CD14-positive monocyte (primary cell): ENCODE measurements at regions not wholly inside any gene's neighbourhood (a gene's known extent, or its start where the extent isn't known, plus 50 kb on each side); places are given as distances from the start of the nearest gene placed in this dataset.

Experiments
- DNase-seq, 3 donors: peaks; one replicate each; pipeline ENCODE4 v3.0.0-alpha.2; 2011 to 2022
- H2AFZ ChIP-seq: 2 replicates; pipeline ENCODE4 v1.6.0; 2012; ENCODE audit warnings: mild to moderate bottlenecking, low read depth, low read length, inconsistent platforms; ENCODE audit not compliant: insufficient read depth, poor library complexity, severe bottlenecking
- H3K27ac ChIP-seq, 2 donors: 1 replicate in 1 of 2; 2 replicates in 1 of 2; pipeline ENCODE4 v1.5.1; 2012 to 2013; ENCODE audit warnings: low read length in 2 of 2, control low read depth in 1 of 2, inconsistent platforms in 1 of 2, low read depth in 1 of 2, mild to moderate bottlenecking in 1 of 2
- H3K27me3 ChIP-seq, 2 donors: one replicate each; pipeline versions ENCODE4 v1.6.0 to v1.6.1; 2011 to 2013; ENCODE audit warnings: low read length in 2 of 2; ENCODE audit not compliant: control insufficient read depth in 2 of 2, insufficient read depth in 2 of 2
- H3K36me3 ChIP-seq, 2 donors: replicated peaks in 1 of 2; 1 replicate in 1 of 2; 2 replicates in 1 of 2; pipeline versions ENCODE4 v1.5.1 to v1.6.1; 2012 to 2013; ENCODE audit warnings: low read length in 2 of 2, control low read depth in 1 of 2, inconsistent platforms in 1 of 2, mild to moderate bottlenecking in 1 of 2; ENCODE audit not compliant: insufficient read depth in 2 of 2, control insufficient read depth in 1 of 2
- H3K4me1 ChIP-seq, 2 donors: 1 replicate in 1 of 2; 2 replicates in 1 of 2; pipeline versions ENCODE4 v1.5.1 to v1.6.1; 2012 to 2013; ENCODE audit warnings: low read length in 2 of 2, control low read depth in 1 of 2, inconsistent platforms in 1 of 2, mild to moderate bottlenecking in 1 of 2, moderate library complexity in 1 of 2; ENCODE audit not compliant: insufficient read depth in 2 of 2, control insufficient read depth in 1 of 2
- H3K4me2 ChIP-seq: replicated peaks from 2 replicates; pipeline ENCODE3; 2012; ENCODE audit warnings: low read length, moderate library complexity, mild to moderate bottlenecking; ENCODE audit not compliant: poor library complexity, severe bottlenecking; ENCODE audit errors: extremely low read depth
- H3K4me3 ChIP-seq, 3 experiments: fragments of 200-600 bp in 1 of 3; sonication (generic) in 1 of 3; replicated peaks in 1 of 3; 1 replicate in 2 of 3; 2 replicates in 1 of 3; pipeline ENCODE4 v1.5.1; 2011 to 2013; ENCODE audit warnings: low read length in 3 of 3, mild to moderate bottlenecking in 3 of 3, control low read depth in 2 of 3, low read depth in 2 of 3, inconsistent platforms in 1 of 3, moderate library complexity in 1 of 3
- H3K79me2 ChIP-seq: 2 replicates; pipeline ENCODE4 v1.6.0; 2012; ENCODE audit warnings: mild to moderate bottlenecking, control low read depth, inconsistent platforms, low read length, moderate library complexity; ENCODE audit not compliant: insufficient read depth
- H3K9ac ChIP-seq: 2 replicates; pipeline ENCODE4 v1.6.0; 2017; ENCODE audit warnings: low read length, mild to moderate bottlenecking; ENCODE audit not compliant: insufficient read depth, poor library complexity, severe bottlenecking
- H3K9me3 ChIP-seq, 2 donors: replicated peaks in 1 of 2; 1 replicate in 1 of 2; 2 replicates in 1 of 2; pipeline versions ENCODE4 v1.5.1 to v1.6.1; 2012 to 2013; ENCODE audit warnings: low read length in 2 of 2, control low read depth in 1 of 2; ENCODE audit not compliant: control insufficient read depth in 1 of 2, insufficient read depth in 1 of 2
- H4K20me1 ChIP-seq: 2 replicates; pipeline ENCODE4 v1.6.0; 2012; ENCODE audit warnings: mild to moderate bottlenecking, low read length, control low read depth, moderate library complexity; ENCODE audit not compliant: insufficient read depth
- H3K27ac Mint-ChIP-seq, 7 donors: one replicate each; pipeline ENCODE4 v1.8.0; 2020; ENCODE audit warnings: mild to moderate bottlenecking in 7 of 7, mixed read lengths in 7 of 7, moderate library complexity in 6 of 7, inconsistent platforms in 2 of 7
- H3K27me3 Mint-ChIP-seq, 3 donors: one replicate each; pipeline ENCODE4 v1.8.0; 2021 to 2022; ENCODE audit warnings: low read depth in 3 of 3, mild to moderate bottlenecking in 3 of 3, mixed read lengths in 3 of 3, moderate library complexity in 3 of 3, inconsistent platforms in 1 of 3
- H3K36me3 Mint-ChIP-seq, 2 donors: one replicate each; pipeline ENCODE4 v1.8.0; 2020; ENCODE audit warnings: mixed read lengths in 2 of 2, inconsistent platforms in 1 of 2, mild to moderate bottlenecking in 1 of 2
- H3K4me1 Mint-ChIP-seq: one replicate; pipeline ENCODE4 v1.8.0; 2020; ENCODE audit warnings: mild to moderate bottlenecking, mixed read lengths
- H3K4me3 Mint-ChIP-seq, 2 donors: one replicate each; pipeline ENCODE4 v1.8.0; 2020; ENCODE audit warnings: mild to moderate bottlenecking in 2 of 2, mixed read lengths in 2 of 2, moderate library complexity in 1 of 2
- H3K9me3 Mint-ChIP-seq, 7 donors: one replicate each; pipeline ENCODE4 v1.8.0; 2020 to 2022; ENCODE audit warnings: mixed read lengths in 7 of 7, mild to moderate bottlenecking in 6 of 7, moderate library complexity in 6 of 7, inconsistent platforms in 2 of 7
- CTCF ChIP-seq: fragments of 200-600 bp; IDR thresholded peaks from one replicate; pipeline ENCODE4 v1.8.0; 2022; ENCODE audit warnings: antibody characterized with exemption, mild to moderate bottlenecking
- WGBS: methylation state at CpG from one replicate; pipeline ENCODE4 v1.1.5; 2013; ENCODE audit warnings: missing lambda C conversion rate; ENCODE audit not compliant: insufficient coverage; 5-methylcytosine and 5-hydroxymethylcytosine counted together
- intact Hi-C, 2 donors: fragments of 100-400 bp; cut with micrococcal nuclease; formaldehyde crosslinking; loops; one replicate each; pipeline versions ENCODE4 v1.15.0 to v1.15.1; 2023

- 100% methylated on average over 1 of the region's 4 CpGs for WGBS
- Mint-ChIP-seq H3K36me3 (no peaks in the 10 kb centered on the region), H3K4me1 (peaks cover 18% of the 10 kb centered on the region), H3K9me3 (no peaks in the 10 kb centered on the region), H3K4me3 (no peak overlapping the region), H3K27me3 (peaks cover 0 to 3% (median 2%) of the 10 kb centered on the region in 3 donors), H3K27ac (peak overlapping the region in 3 of 7 donors; percentile 47 to 71 (median 69))
- H3K27me3 ChIP-seq = no peaks in the 10 kb centered on the region
- H3K4me2 ChIP-seq = no peak overlapping the region
- intact Hi-C loops = no loop called here
- no peak for DNase-seq
- TF ChIP-seq CTCF = no peak
- no peak overlapping the region for H3K4me3 ChIP-seq
- H2AFZ ChIP-seq = no peak overlapping the region
- H3K9me3 ChIP-seq = no peaks in the 10 kb centered on the region
- H4K20me1 ChIP-seq = no peaks in the 10 kb centered on the region
- peak overlapping the region; percentile 18 for H3K9ac ChIP-seq
- peak overlapping the region in 1 of 2 donors; percentile 40 for H3K27ac ChIP-seq
- no peaks in the 10 kb centered on the region for H3K36me3 ChIP-seq
- no peaks in the 10 kb centered on the region for H3K79me2 ChIP-seq
- H3K4me1 ChIP-seq = peaks cover 10 to 16% of the 10 kb centered on the region in 2 donors
Observed at GRCh38 chr1:93013145-93014065, 52.1 kb upstream of the DIPK1A start.

- Mint-ChIP-seq H3K27me3 (peaks cover 0 to 3% (median 2%) of the 10 kb centered on the region in 3 donors), H3K36me3 (no peaks in the 10 kb centered on the region), H3K4me1 (peaks cover 18% of the 10 kb centered on the region), H3K27ac (peak overlapping the region in 3 of 7 donors; percentile 13 to 71 (median 47)), H3K4me3 (no peak overlapping the region), H3K9me3 (no peaks in the 10 kb centered on the region)
- 100% methylated on average over 1 of the region's 2 CpGs for WGBS
- Histone ChIP-seq H3K4me2 (no peak overlapping the region), H3K36me3 (no peaks in the 10 kb centered on the region), H3K9me3 (no peaks in the 10 kb centered on the region), H3K9ac (peak overlapping the region; percentile 18), H2AFZ (no peak overlapping the region), H3K27ac (peak overlapping the region in 1 of 2 donors; percentile 40), H3K4me1 (peaks cover 10 to 16% of the 10 kb centered on the region in 2 donors), H3K27me3 (no peaks in the 10 kb centered on the region), H4K20me1 (no peaks in the 10 kb centered on the region), H3K79me2 (no peaks in the 10 kb centered on the region), H3K4me3 (no peak overlapping the region)
- DNase-seq = peak; percentile 30 to 66 (median 32)
- intact Hi-C loops = no loop called here
- TF ChIP-seq CTCF = no peak
Observed at GRCh38 chr1:93014168-93014567, 52.9 kb upstream of the DIPK1A start.
